CD4-positive, CD25-positive, alpha-beta regulatory T cell (primary cell): ENCODE measurements at regions not wholly inside any gene's neighbourhood (a gene's known extent, or its start where the extent isn't known, plus 50 kb on each side); places are given as distances from the start of the nearest gene placed in this dataset.

Source experiments
- ATAC-seq, 2 donors: fragments of 150-1000 bp; cut with Tn5 transposase; one replicate each; pipeline ENCODE4 v1.10.0; 2021; ENCODE audit warnings: low read depth in 2 of 2, moderate number of reproducible peaks in 2 of 2, moderate library complexity in 1 of 2
- DNase-seq, 3 donors: peaks; one replicate each; pipeline versions ENCODE4 v3.0.0 to v3.0.0-alpha.2; 2012 to 2022; ENCODE audit warnings: mixed read lengths in 1 of 3
- H3K27ac ChIP-seq: one replicate; pipeline ENCODE4 v1.7.0; 2013; ENCODE audit warnings: mild to moderate bottlenecking, low read length; ENCODE audit not compliant: insufficient read depth, poor library complexity, severe bottlenecking
- H3K27me3 ChIP-seq: one replicate; pipeline ENCODE4 v1.7.0; 2013; ENCODE audit warnings: low read length; ENCODE audit not compliant: control insufficient read depth, insufficient read depth
- H3K36me3 ChIP-seq: one replicate; pipeline ENCODE4 v1.7.0; 2013; ENCODE audit warnings: mild to moderate bottlenecking, low read length, moderate library complexity; ENCODE audit not compliant: control insufficient read depth, insufficient read depth
- H3K4me1 ChIP-seq: 2 replicates; pipeline ENCODE4 v1.7.0; 2013; ENCODE audit warnings: mild to moderate bottlenecking, low read length; ENCODE audit not compliant: insufficient read depth, control insufficient read depth, poor library complexity, severe bottlenecking
- H3K4me3 ChIP-seq: one replicate; pipeline ENCODE4 v1.7.0; 2013; ENCODE audit warnings: low read depth, mild to moderate bottlenecking, low read length, moderate library complexity
- H3K9me3 ChIP-seq, 2 experiments: 1 replicate in 1 of 2; 2 replicates in 1 of 2; pipeline ENCODE4 v1.7.0; 2013; ENCODE audit warnings: low read length in 2 of 2, mild to moderate bottlenecking in 1 of 2, moderate library complexity in 1 of 2; ENCODE audit not compliant: control insufficient read depth in 2 of 2
- H3K27ac Mint-ChIP-seq, 3 donors: one replicate each; pipeline ENCODE4 v1.8.0; 2020 to 2022; ENCODE audit warnings: mild to moderate bottlenecking in 3 of 3, mixed read lengths in 3 of 3, moderate library complexity in 2 of 3
- H3K27me3 Mint-ChIP-seq: one replicate; pipeline ENCODE4 v1.8.0; 2022; ENCODE audit warnings: mild to moderate bottlenecking, mixed read lengths
- H3K36me3 Mint-ChIP-seq: one replicate; pipeline ENCODE4 v1.8.0; 2020; ENCODE audit warnings: mixed read lengths
- H3K4me1 Mint-ChIP-seq, 4 donors: one replicate each; pipeline ENCODE4 v1.8.0; 2020 to 2022; ENCODE audit warnings: mixed read lengths in 4 of 4, mild to moderate bottlenecking in 1 of 4
- H3K4me3 Mint-ChIP-seq, 4 donors: one replicate each; pipeline ENCODE4 v1.8.0; 2020 to 2022; ENCODE audit warnings: mild to moderate bottlenecking in 4 of 4, mixed read lengths in 4 of 4, moderate library complexity in 3 of 4
- H3K9me3 Mint-ChIP-seq, 7 donors: one replicate each; pipeline ENCODE4 v1.8.0; 2020 to 2022; ENCODE audit warnings: mixed read lengths in 7 of 7, mild to moderate bottlenecking in 3 of 7, moderate library complexity in 2 of 7

DNA sequence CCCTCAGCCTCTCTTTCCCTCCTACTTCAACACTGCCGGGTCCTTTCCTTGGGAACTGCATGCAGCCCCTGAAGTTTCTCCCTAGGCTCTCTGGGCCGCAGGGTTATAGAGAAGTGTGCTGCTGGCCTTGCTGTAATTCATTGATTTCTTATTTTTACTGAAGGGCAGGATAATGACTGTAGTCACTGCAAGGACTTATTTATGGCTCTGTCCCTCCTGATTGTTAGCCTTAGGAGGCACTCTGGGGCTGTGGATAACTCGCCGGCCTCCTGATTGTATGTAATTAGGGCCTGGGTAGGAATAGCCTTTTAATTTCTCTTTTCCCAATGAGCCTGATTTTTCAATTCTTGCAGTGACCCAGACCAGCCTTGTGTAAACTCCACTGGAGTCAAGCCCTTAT, 138.3 kb upstream of the CDH13 start:
- H3K4me1 ChIP-seq: no peaks in the 10 kb centered on the region
- H3K36me3 ChIP-seq: no peaks in the 10 kb centered on the region
- H3K9me3 ChIP-seq: no peaks in the 10 kb centered on the region
- no peak overlapping the region for H3K4me3 ChIP-seq
- no peaks in the 10 kb centered on the region for H3K27me3 ChIP-seq
- no peak overlapping the region for H3K27ac ChIP-seq
- no peaks in the 10 kb centered on the region for H3K36me3 Mint-ChIP-seq
- no peaks in the 10 kb centered on the region for H3K4me1 Mint-ChIP-seq
- no peak for ATAC-seq
- H3K27me3 Mint-ChIP-seq: no peaks in the 10 kb centered on the region
- peaks cover 0 to 5% (median 0%) of the 10 kb centered on the region in 7 donors for H3K9me3 Mint-ChIP-seq
- no peak for DNase-seq
- H3K4me3 Mint-ChIP-seq: no peak overlapping the region
- H3K27ac Mint-ChIP-seq: no peak overlapping the region

- Histone ChIP-seq H3K4me3 (no peak overlapping the region), H3K9me3 (no peaks in the 10 kb centered on the region), H3K4me1 (no peaks in the 10 kb centered on the region), H3K27me3 (peaks cover 4% of the 10 kb centered on the region), H3K27ac (no peak overlapping the region), H3K36me3 (no peaks in the 10 kb centered on the region)
- ATAC-seq (no peak), DNase-seq (no peak)
- H3K4me3 Mint-ChIP-seq: no peak overlapping the region
- H3K36me3 Mint-ChIP-seq: no peaks in the 10 kb centered on the region
- no peak overlapping the region for H3K27ac Mint-ChIP-seq
- H3K9me3 Mint-ChIP-seq: peaks cover 0 to 3% (median 0%) of the 10 kb centered on the region in 7 donors
- no peaks in the 10 kb centered on the region for H3K4me1 Mint-ChIP-seq
- peaks cover 16% of the 10 kb centered on the region for H3K27me3 Mint-ChIP-seq
Measured at GRCh38 chr16:82481455-82481854, 145.3 kb upstream of the CDH13 start.

- H3K4me3 ChIP-seq: no peak overlapping the region
- H3K36me3 Mint-ChIP-seq: no peaks in the 10 kb centered on the region
- H3K27ac Mint-ChIP-seq: no peak overlapping the region
- peaks cover 16% of the 10 kb centered on the region for H3K27me3 Mint-ChIP-seq
- H3K4me1 ChIP-seq: no peaks in the 10 kb centered on the region
- H3K27ac ChIP-seq: no peak overlapping the region
- no peaks in the 10 kb centered on the region for H3K9me3 ChIP-seq
- H3K4me1 Mint-ChIP-seq: no peaks in the 10 kb centered on the region
- peaks cover 0 to 8% (median 0%) of the 10 kb centered on the region in 7 donors for H3K9me3 Mint-ChIP-seq
- no peak for ATAC-seq
- H3K36me3 ChIP-seq: no peaks in the 10 kb centered on the region
- DNase-seq: no peak
- H3K27me3 ChIP-seq: peaks cover 7% of the 10 kb centered on the region
- H3K4me3 Mint-ChIP-seq: no peak overlapping the region
Measured at GRCh38 chr16:82476786-82477185, 150.0 kb upstream of the CDH13 start.

- Mint-ChIP-seq H3K4me3 (no peak overlapping the region), H3K27ac (no peak overlapping the region), H3K4me1 (no peaks in the 10 kb centered on the region), H3K27me3 (peaks cover 4% of the 10 kb centered on the region), H3K36me3 (no peaks in the 10 kb centered on the region), H3K9me3 (peaks cover 0 to 8% (median 0%) of the 10 kb centered on the region in 7 donors)
- DNase-seq (no peak), ATAC-seq (no peak)
- Histone ChIP-seq H3K4me3 (no peak overlapping the region), H3K4me1 (no peaks in the 10 kb centered on the region), H3K36me3 (no peaks in the 10 kb centered on the region), H3K9me3 (no peaks in the 10 kb centered on the region), H3K27me3 (peaks cover 3% of the 10 kb centered on the region), H3K27ac (no peak overlapping the region)
Measured at GRCh38 chr16:82470620-82471152, 156.1 kb upstream of the CDH13 start.

DNA sequence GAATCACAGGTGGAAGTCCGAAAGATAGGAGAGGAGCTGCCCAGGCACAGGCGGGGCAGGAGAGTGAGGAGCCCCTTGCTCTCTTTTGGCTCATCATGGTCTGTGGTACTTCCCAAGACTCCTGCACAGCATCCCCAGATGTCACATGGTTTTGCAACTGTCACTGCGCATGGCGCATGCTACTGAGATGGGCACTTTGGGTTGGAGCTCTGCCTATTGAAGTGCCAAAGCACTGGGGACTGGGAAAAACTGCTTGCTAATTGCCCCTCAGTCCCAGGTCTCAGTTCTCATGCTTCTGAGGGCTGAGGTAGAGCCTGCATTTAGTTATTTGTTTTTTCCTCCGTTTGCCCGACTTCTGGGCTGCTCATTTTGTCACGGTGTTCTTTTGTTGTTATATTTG, 156.8 kb upstream of the CDH13 start:
- Histone ChIP-seq H3K4me3 (no peak overlapping the region), H3K27me3 (peaks cover 3% of the 10 kb centered on the region), H3K27ac (no peak overlapping the region), H3K9me3 (no peaks in the 10 kb centered on the region), H3K36me3 (no peaks in the 10 kb centered on the region), H3K4me1 (no peaks in the 10 kb centered on the region)
- Mint-ChIP-seq H3K4me1 (no peaks in the 10 kb centered on the region), H3K9me3 (peaks cover 0 to 8% (median 1%) of the 10 kb centered on the region in 7 donors), H3K36me3 (no peaks in the 10 kb centered on the region), H3K27me3 (peaks cover 4% of the 10 kb centered on the region), H3K4me3 (no peak overlapping the region), H3K27ac (no peak overlapping the region)
- no peak for DNase-seq
- no peak for ATAC-seq

DNA sequence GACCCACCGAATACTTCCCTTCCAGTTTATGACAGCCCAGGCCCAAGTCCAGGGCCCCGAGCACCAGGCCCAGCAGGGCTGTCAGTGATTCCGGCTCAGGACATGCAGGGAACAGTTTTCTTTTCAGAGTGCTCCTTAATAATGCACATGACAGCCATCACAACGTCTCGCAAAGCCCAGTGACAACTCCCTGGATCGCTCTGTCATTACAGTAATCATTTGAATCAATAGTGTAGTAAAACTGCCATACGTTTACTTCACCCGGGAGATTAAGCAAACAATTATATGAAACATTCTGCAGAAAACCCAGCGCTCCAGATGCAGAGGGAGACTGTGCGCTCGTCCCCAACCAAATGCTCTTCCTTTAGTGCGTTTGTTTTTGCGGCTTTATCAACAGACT, 162.6 kb upstream of the CDH13 start:
- no peak for DNase-seq
- H3K4me3 Mint-ChIP-seq: no peak overlapping the region
- no peak overlapping the region for H3K27ac Mint-ChIP-seq
- no peaks in the 10 kb centered on the region for H3K27me3 Mint-ChIP-seq
- no peak overlapping the region for H3K27ac ChIP-seq
- H3K27me3 ChIP-seq: no peaks in the 10 kb centered on the region
- ATAC-seq: no peak
- H3K36me3 ChIP-seq: no peaks in the 10 kb centered on the region
- no peak overlapping the region for H3K4me3 ChIP-seq
- no peaks in the 10 kb centered on the region for H3K9me3 ChIP-seq
- no peaks in the 10 kb centered on the region for H3K4me1 Mint-ChIP-seq
- H3K9me3 Mint-ChIP-seq: peaks cover 0 to 2% (median 0%) of the 10 kb centered on the region in 7 donors
- H3K36me3 Mint-ChIP-seq: no peaks in the 10 kb centered on the region
- H3K4me1 ChIP-seq: no peaks in the 10 kb centered on the region

GRCh38 chr16:82460766-82461165, 166.0 kb upstream of the CDH13 start:
- Mint-ChIP-seq H3K9me3 (peaks cover 0 to 2% (median 0%) of the 10 kb centered on the region in 7 donors), H3K27me3 (no peaks in the 10 kb centered on the region), H3K36me3 (no peaks in the 10 kb centered on the region), H3K27ac (no peak overlapping the region), H3K4me1 (no peaks in the 10 kb centered on the region), H3K4me3 (no peak overlapping the region)
- Histone ChIP-seq H3K27ac (no peak overlapping the region), H3K4me3 (no peak overlapping the region), H3K4me1 (no peaks in the 10 kb centered on the region), H3K36me3 (no peaks in the 10 kb centered on the region), H3K27me3 (no peaks in the 10 kb centered on the region), H3K9me3 (no peaks in the 10 kb centered on the region)
- no peak for DNase-seq
- ATAC-seq: no peak

- ATAC-seq (no peak), DNase-seq (no peak)
- Mint-ChIP-seq H3K27ac (no peak overlapping the region), H3K4me1 (no peaks in the 10 kb centered on the region), H3K9me3 (peaks cover 0 to 2% (median 0%) of the 10 kb centered on the region in 7 donors), H3K27me3 (no peaks in the 10 kb centered on the region), H3K4me3 (no peak overlapping the region), H3K36me3 (no peaks in the 10 kb centered on the region)
- H3K27ac ChIP-seq: no peak overlapping the region
- no peaks in the 10 kb centered on the region for H3K27me3 ChIP-seq
- H3K4me1 ChIP-seq: no peaks in the 10 kb centered on the region
- no peaks in the 10 kb centered on the region for H3K9me3 ChIP-seq
- H3K36me3 ChIP-seq: no peaks in the 10 kb centered on the region
- H3K4me3 ChIP-seq: no peak overlapping the region
Measured at GRCh38 chr16:82459580-82460256, 167.1 kb upstream of the CDH13 start.
